ENCODE measurements at regions not wholly inside any gene's neighbourhood (a gene's known extent, or its start where the extent isn't known, plus 50 kb on each side); places are given as distances from the start of the nearest gene placed in this dataset.
"Not testable (repeated sequence)": the region's sequence is repeated elsewhere in the genome, so short reads cannot be mapped to it uniquely, and the experiment has no call there.

DNA sequence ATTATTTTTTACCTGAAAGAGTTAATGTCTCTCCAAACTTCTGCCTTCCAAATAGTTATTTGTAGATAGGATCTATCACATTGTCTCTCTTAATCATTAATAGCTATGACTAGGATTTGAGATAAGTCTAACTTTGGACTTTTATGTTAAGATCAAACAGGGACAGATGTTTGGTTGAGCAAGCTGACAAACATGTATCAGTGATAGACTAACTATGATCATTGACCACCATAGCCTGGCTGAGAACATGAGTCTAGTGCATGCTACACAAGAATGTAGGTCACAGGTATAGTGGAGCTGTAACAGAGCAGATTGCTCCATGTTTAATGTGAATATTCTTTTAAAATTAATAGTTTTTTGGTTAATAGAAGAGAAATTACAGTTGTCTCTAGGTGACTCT lies 52.0 kb downstream of the SYT15B start:
- DNase-seq = not testable (repeated sequence)

DNA sequence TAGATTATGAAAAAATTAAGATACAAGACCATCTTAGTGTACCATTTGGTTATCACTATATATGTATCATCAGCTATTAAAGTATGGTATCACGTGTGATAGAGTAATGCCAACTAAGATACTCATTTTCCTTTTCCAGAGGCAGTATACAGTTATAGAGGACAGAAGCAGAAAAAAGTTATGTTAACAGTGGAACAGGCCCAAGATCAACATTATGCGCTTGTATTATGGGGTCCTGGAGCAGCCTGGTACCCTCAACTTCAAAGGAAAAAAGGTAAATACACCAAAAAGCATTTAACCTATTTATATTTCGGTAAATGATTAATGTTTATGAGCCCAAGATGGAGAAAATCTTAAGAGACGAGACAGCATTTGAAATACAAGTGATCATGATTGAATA lies 52.9 kb downstream of the SYT15B start:
- not testable (repeated sequence) for DNase-seq

DNA sequence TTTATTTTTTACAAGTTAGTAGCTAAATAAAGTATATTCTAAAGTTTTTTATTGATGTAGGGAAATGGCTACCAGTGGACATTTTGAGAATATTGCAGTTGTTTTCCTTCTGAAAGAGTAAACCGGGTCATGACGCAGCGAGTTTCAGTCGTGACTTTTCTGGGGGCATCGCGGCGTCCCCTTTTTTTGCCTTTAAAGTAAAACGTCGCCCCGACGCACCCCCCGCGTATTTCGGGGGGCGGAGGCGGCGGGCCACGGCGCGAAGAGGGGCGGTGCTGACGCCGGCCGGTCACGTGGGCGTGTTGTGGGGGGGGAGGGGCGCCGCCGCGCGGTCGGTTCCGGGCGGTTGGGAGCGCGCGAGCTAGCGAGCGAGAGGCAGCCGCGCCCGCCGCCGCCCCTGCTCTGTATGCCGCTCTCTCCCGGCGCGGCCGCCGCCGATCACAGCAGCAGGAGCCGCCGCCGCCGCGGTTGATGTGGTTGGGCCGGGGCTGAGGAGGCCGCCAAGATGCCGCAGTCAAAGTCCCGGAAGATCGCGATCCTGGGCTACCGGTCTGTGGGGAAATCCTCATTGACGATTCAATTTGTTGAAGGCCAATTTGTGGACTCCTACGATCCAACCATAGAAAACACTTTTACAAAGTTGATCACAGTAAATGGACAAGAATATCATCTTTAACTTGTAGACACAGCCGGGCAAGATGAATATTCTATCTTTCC lies 57.5 kb downstream of the SYT15B start:
- peak; percentile 35 for DNase-seq

DNA sequence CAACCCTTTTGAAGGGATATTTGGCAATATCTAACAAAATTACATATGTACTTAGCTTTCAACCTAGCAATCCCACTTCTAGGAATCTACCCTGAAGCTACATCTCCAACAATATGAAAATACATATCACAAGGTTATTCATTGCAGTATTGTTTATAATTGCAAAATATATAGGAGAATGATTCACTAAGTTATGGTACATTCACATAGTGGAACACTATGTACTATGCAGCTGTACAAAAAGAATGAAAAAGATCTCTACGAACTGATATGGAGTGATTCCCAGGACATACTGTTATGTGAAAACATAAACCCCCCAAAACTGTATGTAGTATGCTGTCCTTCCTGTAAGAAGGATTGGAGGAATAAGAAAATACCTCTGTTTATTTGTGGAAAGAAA lies 62.1 kb downstream of the SYT15B start:
- DNase-seq = not testable (repeated sequence)

DNA sequence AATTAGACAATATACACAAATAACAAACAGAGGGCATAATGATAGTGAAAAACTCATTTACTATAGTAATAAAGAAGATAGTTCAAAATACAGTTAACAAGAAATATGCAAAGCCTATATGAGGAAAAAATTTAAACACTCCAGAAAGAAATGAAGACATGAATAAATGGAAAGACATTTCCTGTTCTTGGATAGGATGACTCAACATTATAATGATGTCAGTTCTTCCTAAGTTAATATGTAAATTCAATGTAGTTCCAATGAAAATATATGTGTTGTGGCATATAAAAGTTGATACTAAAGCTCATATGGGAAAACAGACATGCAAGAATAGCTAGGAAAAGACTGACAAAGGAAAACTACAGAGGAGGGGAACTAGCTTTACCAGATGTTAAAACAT lies 63.5 kb downstream of the SYT15B start:
- not testable (repeated sequence) for DNase-seq

DNA sequence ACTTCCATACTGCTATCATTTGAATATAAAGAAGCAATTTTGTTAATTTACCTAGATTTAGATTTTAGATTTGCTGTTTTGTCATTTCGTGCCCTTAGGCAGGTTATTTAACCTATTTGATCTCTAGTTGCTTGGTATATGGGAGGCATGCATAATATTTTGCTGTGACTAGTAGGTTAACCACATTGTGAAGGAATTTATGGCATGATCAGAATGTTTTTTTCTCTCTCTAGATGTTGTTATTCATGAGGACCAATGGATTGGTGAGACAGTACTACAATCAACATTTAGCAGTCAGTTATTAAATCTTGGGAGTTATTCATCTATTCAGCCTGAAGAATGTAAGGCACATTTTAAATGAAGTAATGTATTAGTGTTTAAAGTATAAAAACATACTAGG lies 67.2 kb downstream of the SYT15B start:
- not testable (repeated sequence) for DNase-seq

DNA sequence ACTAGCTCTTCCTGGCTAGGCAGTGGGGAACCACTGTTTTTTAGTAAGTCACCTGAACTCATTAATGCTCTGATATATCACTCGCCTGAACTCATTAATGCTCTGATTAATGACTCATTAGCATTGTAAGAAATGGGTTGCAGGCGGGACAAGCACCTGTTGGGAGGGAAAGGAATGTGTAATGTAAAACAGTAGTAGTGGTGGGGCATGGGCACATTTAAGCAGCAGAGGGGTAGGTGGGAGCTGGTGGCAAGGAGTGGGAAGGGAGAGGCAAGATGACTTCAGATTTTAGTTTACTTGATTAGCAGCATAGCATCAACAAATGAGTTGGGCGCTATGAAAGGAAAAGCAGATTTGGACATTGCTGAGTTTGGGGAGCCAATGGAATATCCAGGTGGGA lies 68.2 kb downstream of the SYT15B start:
- not testable (repeated sequence) for DNase-seq

DNA sequence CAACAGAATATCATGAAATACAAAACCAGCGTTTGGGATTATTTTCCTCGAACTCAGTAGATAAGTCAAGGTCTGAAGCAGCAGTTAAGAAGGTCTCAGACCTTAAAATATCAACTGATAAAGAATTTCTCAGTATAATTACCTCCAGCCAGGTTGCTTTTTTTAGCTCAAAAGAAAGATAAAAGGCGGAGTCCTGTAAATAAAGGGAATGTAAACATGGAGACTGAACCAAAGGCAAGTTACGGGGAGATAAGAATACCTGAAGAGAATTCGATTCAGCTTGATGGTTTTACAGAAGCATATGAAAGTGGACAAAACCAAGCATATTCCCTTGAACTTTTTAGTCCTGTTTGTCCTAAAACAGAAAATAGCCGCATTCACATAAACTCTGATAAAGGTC lies 73.1 kb downstream of the SYT15B start:
- DNase-seq = not testable (repeated sequence)

DNA sequence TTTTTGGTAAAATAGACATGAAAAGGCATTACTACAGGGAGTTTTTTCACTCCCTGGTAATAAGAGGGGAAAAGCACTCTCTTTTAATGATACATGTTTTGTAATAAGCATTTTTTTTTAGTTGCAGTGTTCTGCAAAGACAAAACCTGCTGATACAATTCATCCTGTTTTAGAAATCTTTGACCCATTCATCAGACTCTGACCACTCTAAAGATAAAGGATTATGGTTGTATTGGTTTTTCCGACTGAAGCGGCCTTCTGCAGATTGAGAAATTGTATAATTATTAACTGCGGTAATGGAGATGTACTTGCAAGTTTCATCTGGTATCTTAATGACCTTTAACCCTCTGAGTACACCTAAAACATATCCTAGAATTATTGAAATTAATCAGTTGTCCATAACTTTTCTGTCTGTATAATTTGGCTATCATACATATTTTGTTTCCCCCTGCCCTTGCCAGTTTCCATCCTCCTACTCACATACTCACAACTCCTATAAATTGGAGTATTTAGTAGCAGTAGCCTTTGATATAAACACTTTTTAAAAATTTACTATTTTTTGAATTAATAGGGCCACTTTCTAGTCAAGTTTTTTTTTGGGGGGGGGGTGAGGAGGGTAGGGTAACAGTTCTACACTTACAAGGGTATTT lies 79.4 kb downstream of the SYT15B start:
- DNase-seq = not testable (repeated sequence)

DNA sequence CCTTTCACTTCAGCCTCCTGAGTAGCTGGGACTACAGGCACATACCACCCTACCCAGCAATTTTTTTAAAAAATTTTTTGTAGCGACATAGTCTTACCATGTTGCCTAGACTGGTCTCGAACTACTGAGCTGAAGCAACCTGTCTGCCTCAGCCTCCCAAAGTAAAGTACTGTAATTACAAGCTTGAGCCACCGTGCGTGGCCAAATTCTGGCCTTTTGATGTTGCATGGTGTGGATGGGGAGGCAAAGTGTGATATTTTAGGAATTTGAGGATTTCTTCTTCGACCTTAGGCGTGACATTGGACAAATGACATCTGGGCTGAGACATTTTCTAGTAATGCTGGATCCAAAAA lies 81.8 kb downstream of the SYT15B start:
- not testable (repeated sequence) for DNase-seq

DNA sequence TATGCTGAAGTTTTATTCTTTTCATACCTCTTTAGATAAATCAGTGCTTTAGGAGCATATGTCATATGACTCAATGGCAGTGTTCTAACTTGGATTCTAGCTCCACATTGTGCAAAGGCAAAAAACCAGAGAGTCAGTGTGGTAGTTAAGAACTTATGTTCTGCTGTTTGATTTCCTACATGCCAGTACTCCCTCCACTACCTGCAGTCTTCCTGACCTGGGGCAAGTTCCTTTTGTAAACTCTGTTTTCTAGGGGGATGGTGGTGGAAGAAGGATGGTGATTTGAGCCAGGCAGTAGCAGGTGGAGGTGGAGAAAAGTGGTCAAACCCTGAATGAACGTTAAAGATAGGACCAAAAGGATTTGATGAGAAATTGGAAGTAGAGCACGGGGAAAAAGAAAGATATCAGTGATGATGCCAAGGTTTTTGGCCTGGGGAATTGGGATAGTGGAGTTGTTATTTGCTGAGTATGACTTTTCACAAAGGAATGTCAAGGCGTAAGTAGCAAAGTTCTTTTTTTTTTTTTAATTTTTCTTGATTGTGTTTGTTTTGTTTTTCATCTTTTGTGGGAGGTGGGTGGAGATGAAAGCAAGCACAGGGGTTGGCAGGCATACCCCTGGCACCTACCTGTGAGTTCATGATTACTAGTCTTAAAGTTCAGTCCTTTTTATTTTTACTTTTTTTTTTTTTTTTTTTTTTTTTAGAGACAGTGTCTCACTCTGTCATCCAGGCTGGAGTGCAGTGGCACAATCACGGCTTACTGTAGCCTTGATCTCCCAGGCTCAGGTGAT lies 82.3 kb downstream of the SYT15B start:
- not testable (repeated sequence) for DNase-seq

DNA sequence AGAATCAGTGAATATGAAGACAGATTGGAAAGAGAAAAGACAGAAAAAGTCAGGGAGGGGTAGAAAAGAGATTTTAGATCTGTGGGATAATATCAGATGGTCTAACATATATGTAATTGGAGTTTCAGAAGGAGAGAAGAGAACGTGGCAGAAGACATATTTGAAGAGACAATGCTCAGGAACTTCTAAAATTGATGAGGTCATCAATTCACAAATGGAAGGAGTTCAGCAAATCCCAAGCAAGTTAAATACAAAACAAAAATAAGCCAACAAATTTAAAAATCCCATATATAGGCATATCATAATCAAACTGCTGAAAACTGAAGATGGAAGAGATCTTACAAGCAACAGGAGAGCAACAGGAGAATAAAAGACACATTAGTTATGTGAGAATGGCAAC lies 87.3 kb downstream of the SYT15B start:
- not testable (repeated sequence) for DNase-seq

DNA sequence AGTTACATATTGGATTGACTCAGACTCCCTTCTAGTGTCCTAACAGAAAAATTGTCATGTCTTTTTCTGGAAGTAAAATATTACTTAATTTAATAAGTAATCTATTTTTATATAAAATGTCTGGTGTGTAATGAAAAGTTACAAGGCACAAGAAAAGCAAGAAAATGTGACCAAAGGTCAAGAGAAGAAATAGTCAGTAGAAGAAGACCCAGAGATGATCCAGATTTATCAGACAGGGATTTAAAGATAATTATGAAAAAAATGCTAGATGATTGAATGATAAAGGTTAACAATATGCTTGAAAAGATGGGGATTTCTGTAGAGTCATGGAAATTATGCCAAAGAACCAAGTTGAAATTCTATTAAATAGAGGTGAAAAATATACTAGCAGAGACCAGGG lies 87.8 kb downstream of the SYT15B start:
- not testable (repeated sequence) for DNase-seq

DNA sequence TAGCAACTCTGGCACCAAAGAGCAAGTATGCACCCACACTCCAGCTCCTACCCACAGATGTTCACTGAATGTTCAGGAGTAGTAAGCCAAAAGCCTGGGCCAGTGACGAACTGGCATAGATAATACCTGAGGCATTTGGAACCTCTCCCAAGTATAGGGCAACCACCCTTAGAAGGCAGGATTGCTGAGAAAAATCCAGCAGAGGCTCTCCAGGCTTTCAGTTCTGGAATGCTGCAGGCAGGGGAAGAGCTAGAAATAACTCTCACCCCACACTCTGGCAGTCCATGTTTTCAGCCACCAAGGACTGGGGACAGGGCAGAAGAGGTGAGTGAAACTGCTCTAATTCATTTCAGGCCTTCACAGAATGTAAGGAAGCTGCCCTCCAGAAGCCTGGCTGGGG lies 90.3 kb downstream of the SYT15B start:
- not testable (repeated sequence) for DNase-seq

DNA sequence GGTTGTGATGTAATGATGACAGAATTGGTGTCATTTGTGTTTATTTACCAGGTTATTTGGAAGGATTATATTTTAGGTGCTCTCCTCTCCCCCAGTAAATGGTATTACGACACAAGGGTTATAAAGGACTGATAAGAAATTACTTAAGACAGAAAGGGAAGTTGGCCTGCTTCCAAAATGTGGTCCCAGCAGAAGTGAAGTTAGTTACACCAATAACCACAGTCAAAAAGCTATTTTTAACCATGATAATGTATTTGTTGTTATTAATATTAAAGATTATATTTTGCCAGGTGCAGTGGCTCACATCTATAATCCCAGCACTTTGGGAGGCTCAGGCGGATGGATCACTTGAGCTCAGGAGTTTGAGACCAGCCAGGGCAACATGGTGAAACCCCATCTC lies 92.5 kb downstream of the SYT15B start:
- DNase-seq = not testable (repeated sequence)

DNA sequence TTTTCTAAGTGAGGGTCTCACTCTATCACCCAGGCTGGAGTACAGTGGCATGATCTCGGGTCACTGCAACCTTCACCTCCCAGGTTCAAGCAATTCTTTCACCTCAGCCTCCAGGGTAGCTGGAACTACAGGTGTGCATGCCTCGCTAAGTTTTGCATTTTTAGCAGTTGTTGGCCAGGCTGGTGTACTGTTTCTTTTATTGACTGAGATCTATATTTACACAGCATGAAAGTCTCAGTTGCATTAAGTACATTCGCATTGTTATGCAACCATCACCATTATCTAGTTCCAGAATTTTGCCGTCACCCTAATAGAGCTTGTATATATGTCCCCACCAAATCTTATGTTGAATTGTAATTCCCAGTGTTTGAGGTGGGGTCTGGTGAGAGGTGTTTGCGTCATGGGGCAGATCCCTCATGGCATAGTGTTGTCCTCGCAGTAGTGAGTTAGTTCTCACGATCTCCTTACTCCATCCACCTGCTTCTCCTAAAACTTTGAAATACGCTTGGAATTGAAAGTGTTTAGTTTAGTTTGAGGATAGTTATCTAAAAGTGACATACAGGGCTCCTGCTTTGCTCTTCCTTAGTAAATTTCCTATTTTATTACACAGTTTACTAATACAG lies 101.3 kb downstream of the SYT15B start:
- not testable (repeated sequence) for DNase-seq

DNA sequence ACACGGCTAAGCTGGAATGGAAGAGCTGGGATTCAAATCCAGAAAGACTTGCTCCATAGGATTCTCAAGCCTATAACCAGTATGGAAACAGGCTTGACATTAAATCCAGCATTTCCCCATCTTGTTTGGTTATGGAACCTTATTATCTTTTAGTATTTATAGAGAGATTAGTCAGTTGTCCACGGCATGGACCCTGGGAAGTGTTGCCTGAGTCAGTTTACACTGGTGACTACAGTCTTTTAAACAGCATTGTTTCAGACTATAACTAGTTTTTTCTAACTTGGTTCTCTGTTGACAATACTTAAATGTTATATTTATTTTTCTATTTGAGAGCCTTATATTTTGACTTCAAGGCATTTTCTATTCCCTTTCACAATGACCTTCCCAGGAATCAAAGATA lies 106.7 kb downstream of the SYT15B start:
- DNase-seq = not testable (repeated sequence)

DNA sequence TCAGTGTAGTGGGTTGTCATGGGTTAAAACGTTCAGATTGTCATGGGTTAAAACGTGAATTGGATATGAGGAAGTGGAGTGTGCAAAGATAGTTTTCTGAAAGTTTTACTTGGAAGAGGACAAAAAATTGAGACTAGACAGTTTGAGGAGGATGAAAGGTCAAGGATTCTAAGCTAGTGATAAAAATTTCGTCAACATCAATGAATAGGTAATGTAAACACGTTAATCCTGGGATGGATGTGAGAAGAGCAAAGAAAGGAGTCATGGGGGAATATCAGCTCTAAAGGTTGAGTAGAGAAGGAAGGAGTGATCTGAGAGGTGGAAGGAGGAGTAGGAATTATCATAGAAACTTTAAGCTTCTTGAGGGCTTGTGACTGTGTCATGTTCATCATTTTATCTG lies 109.2 kb downstream of the SYT15B start:
- not testable (repeated sequence) for DNase-seq

DNA sequence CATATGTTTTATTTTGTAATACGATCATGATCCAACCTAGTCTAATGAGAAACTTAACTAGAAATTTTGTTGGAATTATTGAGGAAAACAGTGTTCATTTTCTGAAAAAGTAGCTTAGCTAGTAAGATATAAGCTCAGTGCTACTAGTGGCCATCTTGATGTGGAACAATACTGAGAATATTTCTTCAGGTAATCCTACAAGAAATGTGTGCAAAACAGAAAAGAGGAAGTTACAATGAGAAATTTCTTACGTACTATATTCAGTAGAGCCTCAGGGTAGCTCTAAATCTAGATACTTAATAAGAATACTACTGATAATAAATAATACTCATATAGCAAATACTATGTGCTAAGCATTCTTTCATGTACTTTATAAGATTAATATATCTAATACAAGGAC lies 114.8 kb downstream of the SYT15B start:
- DNase-seq = not testable (repeated sequence)

DNA sequence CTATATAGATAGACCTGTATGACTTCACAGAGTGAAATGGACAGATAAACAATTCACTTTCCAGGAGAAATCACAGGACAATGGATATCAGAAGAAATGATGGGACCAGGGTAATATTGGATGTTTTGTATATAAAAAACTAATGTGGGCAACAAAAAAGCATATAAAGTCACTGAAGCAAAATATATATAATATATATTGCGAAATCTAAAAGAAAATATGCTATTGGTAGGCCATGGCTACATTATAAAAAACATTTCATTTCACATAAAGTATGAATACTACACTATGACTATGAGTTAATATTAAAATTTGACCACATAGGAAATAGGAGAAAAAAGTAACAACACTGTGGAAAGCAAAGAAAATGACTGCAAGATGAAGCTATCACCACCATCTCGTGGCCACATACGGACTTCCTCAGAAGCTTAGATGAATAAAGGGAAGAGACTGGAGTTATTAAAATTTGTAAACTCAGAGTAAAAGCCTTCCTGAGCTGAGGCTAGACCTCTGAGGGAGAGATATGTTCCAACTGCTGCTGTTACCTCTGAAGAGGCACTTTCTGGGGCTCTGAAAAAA lies 115.8 kb downstream of the SYT15B start:
- not testable (repeated sequence) for DNase-seq

DNA sequence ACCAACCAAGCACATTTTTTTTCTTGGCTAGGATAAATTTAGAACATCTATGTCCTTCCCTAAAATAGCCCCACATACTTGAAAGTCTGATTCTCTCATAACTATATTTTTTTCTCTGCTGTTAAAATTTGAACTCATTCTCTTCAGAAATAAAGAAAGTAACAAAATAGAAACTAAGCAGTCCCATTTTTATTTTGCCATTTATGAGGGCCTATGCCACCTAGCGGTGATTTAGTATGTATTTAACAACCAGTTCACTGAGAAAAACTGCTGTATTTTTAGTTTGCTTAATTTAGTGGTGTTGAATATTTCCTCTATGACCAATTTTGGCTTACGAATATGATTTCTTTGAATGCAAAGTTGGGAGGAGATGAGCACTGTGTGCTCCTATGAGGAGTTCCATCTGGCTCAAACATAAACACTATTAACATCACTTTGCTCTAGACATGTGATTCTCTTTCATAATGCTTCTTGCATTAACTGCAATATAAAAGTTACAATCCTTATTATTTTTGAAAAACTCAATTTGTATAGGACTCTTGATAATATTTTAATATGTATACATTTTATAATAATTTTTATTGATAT lies 116.6 kb downstream of the SYT15B start:
- not testable (repeated sequence) for DNase-seq

DNA sequence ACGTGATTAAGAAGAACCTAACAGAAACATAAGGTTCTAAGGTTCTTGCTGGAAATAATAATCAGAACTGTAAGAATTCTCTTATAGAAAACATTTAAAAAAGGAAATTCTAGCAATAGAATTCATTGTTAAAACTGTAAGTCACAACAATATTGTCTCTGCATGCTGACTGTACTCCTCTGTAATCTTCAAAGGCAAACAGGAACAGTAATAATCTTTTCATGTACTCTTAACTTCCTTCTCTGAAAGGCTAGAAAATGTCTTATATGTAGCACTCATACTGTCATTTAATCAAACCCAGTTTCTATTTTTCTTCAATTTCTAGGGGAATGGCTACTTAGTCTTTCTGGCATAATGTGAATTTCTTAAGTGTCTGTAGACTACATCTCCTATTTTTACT lies 103.5 kb upstream of the AGAP9 start:
- not testable (repeated sequence) for DNase-seq

DNA sequence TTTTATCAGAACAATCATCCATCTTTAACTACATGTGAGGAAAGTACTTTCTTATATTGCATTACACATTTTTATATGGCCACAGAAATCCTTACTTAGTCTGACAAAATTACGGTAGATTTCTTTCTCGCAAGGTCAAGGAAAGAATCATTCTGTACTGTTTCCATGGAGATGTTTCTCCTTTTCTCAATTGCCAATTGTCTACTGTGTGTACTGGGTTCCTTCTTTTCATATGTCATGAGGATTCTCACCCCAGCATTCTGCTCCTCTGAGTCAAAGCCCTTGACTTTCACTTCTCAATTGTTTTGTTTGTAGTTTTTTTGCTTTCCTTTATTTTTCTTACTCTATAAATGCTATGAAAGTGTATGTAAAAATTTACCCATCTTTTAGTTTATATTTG lies 99.3 kb upstream of the AGAP9 start:
- DNase-seq = not testable (repeated sequence)
